Fibroblast of lung (primary cell): ENCODE measurements at regions not wholly inside any gene's neighbourhood (a gene's known extent, or its start where the extent isn't known, plus 50 kb on each side); places are given as distances from the start of the nearest gene placed in this dataset.

ENCODE experiments used
- CTCF ChIP-seq, 2 donors: IDR thresholded peaks in 1 of 2; conservative IDR thresholded peaks in 1 of 2; 1 replicate in 1 of 2; 2 replicates in 1 of 2; pipeline ENCODE4 v1.5.1; 2011 to 2012; ENCODE audit warnings: low read length in 2 of 2, control low read depth in 1 of 2, inconsistent platforms in 1 of 2, low read depth in 1 of 2, mild to moderate bottlenecking in 1 of 2
- EZH2 ChIP-seq: IDR thresholded peaks from 2 replicates; pipeline ENCODE4 v1.5.1; 2012; ENCODE audit warnings: low read length, control low read depth, mild to moderate bottlenecking; ENCODE audit errors: missing control alignments

DNA sequence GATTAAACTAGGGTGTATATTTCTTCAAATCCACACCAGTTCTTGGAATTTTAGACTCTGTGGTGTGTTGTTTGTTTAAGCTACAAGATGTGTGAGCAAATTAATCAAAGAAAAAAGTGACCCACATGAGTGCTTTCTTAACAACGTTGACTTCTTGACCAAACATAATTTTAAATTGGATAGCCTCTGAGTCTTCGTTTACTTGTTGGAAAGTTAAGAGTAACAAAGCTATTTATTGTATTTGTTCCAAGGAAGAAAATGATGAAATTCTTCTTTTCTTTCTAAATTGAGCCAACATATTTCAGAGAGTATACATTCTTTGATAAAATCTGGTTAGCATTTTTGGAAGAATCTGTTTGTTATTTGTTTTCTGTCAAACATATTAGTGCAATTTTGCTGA lies 99.9 kb upstream of the IGSF10 start:
- no peak for TF ChIP-seq CTCF (conservative IDR thresholded peaks at IDR 0.05 in 1 of 2, IDR thresholded peaks at IDR 0.05 in 1 of 2; ENCODE audit: low read depth in 1 of 2, low read length in 2 of 2)
- no peak for TF ChIP-seq EZH2
